ENCODE measurements at regions not wholly inside any gene's neighbourhood (a gene's known extent, or its start where the extent isn't known, plus 50 kb on each side); places are given as distances from the start of the nearest gene placed in this dataset.

DNA sequence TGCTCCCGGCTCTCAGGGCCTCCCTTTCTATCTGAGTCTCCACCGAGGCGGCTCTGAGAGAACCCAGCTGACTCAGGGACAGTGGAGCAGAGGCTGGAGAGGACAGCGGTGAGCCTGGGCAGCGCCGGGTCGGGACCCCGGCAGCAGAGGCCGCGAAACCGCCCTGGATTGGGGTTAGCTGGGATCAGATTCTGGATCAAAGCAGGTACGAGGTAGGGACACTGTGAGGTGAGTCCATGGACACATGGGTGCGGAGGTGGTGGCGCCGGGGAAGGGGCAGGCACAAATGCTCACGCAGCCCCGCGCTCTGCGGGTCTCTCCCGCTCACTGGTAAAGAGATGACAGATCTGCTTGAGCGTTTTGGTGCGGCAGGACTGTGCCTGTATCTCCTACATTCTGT is 146.4 kb upstream of the GGTLC1 start:
- TF ChIP-seq, protein P1, sequence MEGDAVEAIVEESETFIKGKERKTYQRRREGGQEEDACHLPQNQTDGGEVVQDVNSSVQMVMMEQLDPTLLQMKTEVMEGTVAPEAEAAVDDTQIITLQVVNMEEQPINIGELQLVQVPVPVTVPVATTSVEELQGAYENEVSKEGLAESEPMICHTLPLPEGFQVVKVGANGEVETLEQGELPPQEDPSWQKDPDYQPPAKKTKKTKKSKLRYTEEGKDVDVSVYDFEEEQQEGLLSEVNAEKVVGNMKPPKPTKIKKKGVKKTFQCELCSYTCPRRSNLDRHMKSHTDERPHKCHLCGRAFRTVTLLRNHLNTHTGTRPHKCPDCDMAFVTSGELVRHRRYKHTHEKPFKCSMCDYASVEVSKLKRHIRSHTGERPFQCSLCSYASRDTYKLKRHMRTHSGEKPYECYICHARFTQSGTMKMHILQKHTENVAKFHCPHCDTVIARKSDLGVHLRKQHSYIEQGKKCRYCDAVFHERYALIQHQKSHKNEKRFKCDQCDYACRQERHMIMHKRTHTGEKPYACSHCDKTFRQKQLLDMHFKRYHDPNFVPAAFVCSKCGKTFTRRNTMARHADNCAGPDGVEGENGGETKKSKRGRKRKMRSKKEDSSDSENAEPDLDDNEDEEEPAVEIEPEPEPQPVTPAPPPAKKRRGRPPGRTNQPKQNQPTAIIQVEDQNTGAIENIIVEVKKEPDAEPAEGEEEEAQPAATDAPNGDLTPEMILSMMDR (IDR thresholded peaks at IDR 0.05): no peak
- TF ChIP-seq POLR2A (IDR thresholded peaks at IDR 0.05): no peak
